ENCODE measurements at regions not wholly inside any gene's neighbourhood (a gene's known extent, or its start where the extent isn't known, plus 50 kb on each side); places are given as distances from the start of the nearest gene placed in this dataset.

GRCh38 chr12:116659771-116660481 is 77.9 kb downstream of the SPRING1 start:
- TF ChIP-seq POLR2A (IDR thresholded peaks at IDR 0.05) (no peak), POLR2AphosphoS5 (IDR thresholded peaks at IDR 0.05) (no peak), EP300 (IDR thresholded peaks at IDR 0.05) (no peak), CTCF (IDR thresholded peaks at IDR 0.05) (no peak)
- Histone ChIP-seq H3K36me3 (no peaks in the 10 kb centered on the region), H3K4me3 (no peak overlapping the region), H3K9me3 (no peaks in the 10 kb centered on the region), H3K27me3 (no peaks in the 10 kb centered on the region), H3K27ac (peak overlapping the region in 2 of 4 donors; percentile 6 to 16), H3K4me1 (peaks cover 18 to 39% (median 29%) of the 10 kb centered on the region in 4 donors)
- no peak for DNase-seq
- WGBS, 2 donors, result 77% methylated on average over 9 to 13 of the region's 13 CpGs
- no peak for ATAC-seq (ENCODE audit: low FRiP score in 2 of 2)

- WGBS, 2 donors, result 77 to 78% methylated on average over 11 of the region's 11 CpGs
- Histone ChIP-seq H3K27ac (peak overlapping the region in 2 of 4 donors; percentile 36 to 74), H3K9me3 (no peaks in the 10 kb centered on the region), H3K4me3 (peak overlapping the region in 3 of 4 donors; percentile 19 to 35 (median 25)), H3K4me1 (peaks cover 15 to 35% (median 23%) of the 10 kb centered on the region in 4 donors), H3K27me3 (no peaks in the 10 kb centered on the region), H3K36me3 (no peaks in the 10 kb centered on the region)
- DNase-seq (no peak), ATAC-seq (ENCODE audit: low FRiP score in 2 of 2) (no peak)
- TF ChIP-seq POLR2AphosphoS5 (IDR thresholded peaks at IDR 0.05) (no peak), CTCF (IDR thresholded peaks at IDR 0.05) (no peak), POLR2A (IDR thresholded peaks at IDR 0.05) (no peak), EP300 (IDR thresholded peaks at IDR 0.05) (no peak)
These were observed 79.9 kb downstream of the SPRING1 start for GRCh38 chr12:116657921-116658495.

GRCh38 chr12:116656306-116656705 is 81.6 kb downstream of the SPRING1 start:
- Histone ChIP-seq H3K27ac (no peak overlapping the region), H3K36me3 (no peaks in the 10 kb centered on the region), H3K27me3 (no peaks in the 10 kb centered on the region), H3K4me3 (no peak overlapping the region), H3K4me1 (peaks cover 4 to 26% (median 15%) of the 10 kb centered on the region in 4 donors), H3K9me3 (no peaks in the 10 kb centered on the region)
- TF ChIP-seq CTCF (IDR thresholded peaks at IDR 0.05) (no peak), POLR2A (IDR thresholded peaks at IDR 0.05) (no peak), POLR2AphosphoS5 (IDR thresholded peaks at IDR 0.05) (no peak), EP300 (IDR thresholded peaks at IDR 0.05) (no peak)
- 86 to 91% methylated on average over 5 of the region's 5 CpGs for WGBS, 2 donors
- no peak for DNase-seq
- no peak for ATAC-seq (ENCODE audit: low FRiP score in 2 of 2)

- Histone ChIP-seq H3K36me3 (no peaks in the 10 kb centered on the region), H3K27ac (no peak overlapping the region), H3K9me3 (no peaks in the 10 kb centered on the region), H3K27me3 (no peaks in the 10 kb centered on the region), H3K4me3 (no peak overlapping the region), H3K4me1 (peaks cover 0 to 19% (median 9%) of the 10 kb centered on the region in 4 donors)
- no peak for DNase-seq
- TF ChIP-seq EP300 (IDR thresholded peaks at IDR 0.05) (no peak), POLR2A (IDR thresholded peaks at IDR 0.05) (no peak), POLR2AphosphoS5 (IDR thresholded peaks at IDR 0.05) (no peak), CTCF (IDR thresholded peaks at IDR 0.05) (no peak)
- WGBS, 2 donors, result 85 to 94% methylated on average over 6 of the region's 6 CpGs
- ATAC-seq (ENCODE audit: low FRiP score in 2 of 2), result no peak
These were observed 83.6 kb downstream of the SPRING1 start for GRCh38 chr12:116654226-116654743.

Data from upper lobe of left lung (tissue), 6 donors.